ENCODE measurements at regions not wholly inside any gene's neighbourhood (a gene's known extent, or its start where the extent isn't known, plus 50 kb on each side); places are given as distances from the start of the nearest gene placed in this dataset.

DNA sequence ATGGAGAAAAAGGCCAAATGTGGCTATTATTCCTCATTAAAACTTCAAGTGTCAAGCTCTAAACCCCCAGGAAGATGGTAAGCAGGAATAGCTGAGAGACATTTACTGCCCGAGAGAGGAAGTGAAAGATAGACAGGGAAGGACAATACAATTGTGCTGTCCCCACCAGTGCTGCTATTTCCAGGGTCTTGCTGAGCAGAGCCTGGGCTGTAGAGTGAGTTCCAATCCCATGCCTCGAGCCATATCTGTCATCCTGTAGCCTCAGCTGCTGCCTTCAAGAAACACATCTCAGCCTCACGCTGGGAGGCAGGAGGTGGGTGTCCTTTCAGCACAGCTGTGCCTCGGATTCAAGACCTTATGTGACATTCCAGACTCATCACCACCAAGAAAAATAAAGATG, 114.0 kb downstream of the RPAP3 start:
- TF ChIP-seq, protein P1, sequence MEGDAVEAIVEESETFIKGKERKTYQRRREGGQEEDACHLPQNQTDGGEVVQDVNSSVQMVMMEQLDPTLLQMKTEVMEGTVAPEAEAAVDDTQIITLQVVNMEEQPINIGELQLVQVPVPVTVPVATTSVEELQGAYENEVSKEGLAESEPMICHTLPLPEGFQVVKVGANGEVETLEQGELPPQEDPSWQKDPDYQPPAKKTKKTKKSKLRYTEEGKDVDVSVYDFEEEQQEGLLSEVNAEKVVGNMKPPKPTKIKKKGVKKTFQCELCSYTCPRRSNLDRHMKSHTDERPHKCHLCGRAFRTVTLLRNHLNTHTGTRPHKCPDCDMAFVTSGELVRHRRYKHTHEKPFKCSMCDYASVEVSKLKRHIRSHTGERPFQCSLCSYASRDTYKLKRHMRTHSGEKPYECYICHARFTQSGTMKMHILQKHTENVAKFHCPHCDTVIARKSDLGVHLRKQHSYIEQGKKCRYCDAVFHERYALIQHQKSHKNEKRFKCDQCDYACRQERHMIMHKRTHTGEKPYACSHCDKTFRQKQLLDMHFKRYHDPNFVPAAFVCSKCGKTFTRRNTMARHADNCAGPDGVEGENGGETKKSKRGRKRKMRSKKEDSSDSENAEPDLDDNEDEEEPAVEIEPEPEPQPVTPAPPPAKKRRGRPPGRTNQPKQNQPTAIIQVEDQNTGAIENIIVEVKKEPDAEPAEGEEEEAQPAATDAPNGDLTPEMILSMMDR (IDR thresholded peaks at IDR 0.05): no peak
- TF ChIP-seq POLR2A (IDR thresholded peaks at IDR 0.05): no peak
